PC-9 (cell line): ENCODE measurements at regions not wholly inside any gene's neighbourhood (a gene's known extent, or its start where the extent isn't known, plus 50 kb on each side); places are given as distances from the start of the nearest gene placed in this dataset.

Source experiments
- EZH2 ChIP-seq: fragments of 200-600 bp; sonication (generic); IDR thresholded peaks from 2 replicates; pipeline ENCODE4 v1.8.0; 2017; ENCODE audit warnings: antibody characterized with exemption, low read depth
- TF ChIP-seq, protein P1 (sequence below): fragments of 200-600 bp; sonication (generic); conservative IDR thresholded peaks from 2 replicates; pipeline ENCODE4 v1.6.1; 2017; ENCODE audit warnings: mixed run types, antibody characterized with exemption, mild to moderate bottlenecking, moderate library complexity

- TF ChIP-seq, protein P1, sequence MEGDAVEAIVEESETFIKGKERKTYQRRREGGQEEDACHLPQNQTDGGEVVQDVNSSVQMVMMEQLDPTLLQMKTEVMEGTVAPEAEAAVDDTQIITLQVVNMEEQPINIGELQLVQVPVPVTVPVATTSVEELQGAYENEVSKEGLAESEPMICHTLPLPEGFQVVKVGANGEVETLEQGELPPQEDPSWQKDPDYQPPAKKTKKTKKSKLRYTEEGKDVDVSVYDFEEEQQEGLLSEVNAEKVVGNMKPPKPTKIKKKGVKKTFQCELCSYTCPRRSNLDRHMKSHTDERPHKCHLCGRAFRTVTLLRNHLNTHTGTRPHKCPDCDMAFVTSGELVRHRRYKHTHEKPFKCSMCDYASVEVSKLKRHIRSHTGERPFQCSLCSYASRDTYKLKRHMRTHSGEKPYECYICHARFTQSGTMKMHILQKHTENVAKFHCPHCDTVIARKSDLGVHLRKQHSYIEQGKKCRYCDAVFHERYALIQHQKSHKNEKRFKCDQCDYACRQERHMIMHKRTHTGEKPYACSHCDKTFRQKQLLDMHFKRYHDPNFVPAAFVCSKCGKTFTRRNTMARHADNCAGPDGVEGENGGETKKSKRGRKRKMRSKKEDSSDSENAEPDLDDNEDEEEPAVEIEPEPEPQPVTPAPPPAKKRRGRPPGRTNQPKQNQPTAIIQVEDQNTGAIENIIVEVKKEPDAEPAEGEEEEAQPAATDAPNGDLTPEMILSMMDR = no peak
- no peak for TF ChIP-seq EZH2
These were observed 174.8 kb downstream of the IBTK start for GRCh38 chr6:82072751-82073150.
